GM12864 (cell line): ENCODE measurements at regions not wholly inside any gene's neighbourhood (a gene's known extent, or its start where the extent isn't known, plus 50 kb on each side); places are given as distances from the start of the nearest gene placed in this dataset.
"Not testable (repeated sequence)": the region's sequence is repeated elsewhere in the genome, so short reads cannot be mapped to it uniquely, and the experiment has no call there.

Experiments
- DNase-seq: peaks from one replicate; pipeline ENCODE4 v3.0.0-alpha.2; 2011; ENCODE audit warnings: low read depth
- H3K4me3 ChIP-seq: 2 replicates; pipeline ENCODE4 v1.5.1; 2011; ENCODE audit warnings: mild to moderate bottlenecking, low read depth, low read length, control low read depth
- TF ChIP-seq, protein P1 (sequence below): IDR thresholded peaks from 2 replicates; pipeline ENCODE4 v1.5.1; 2011; ENCODE audit warnings: low read depth, mild to moderate bottlenecking, moderate library complexity, low read length, control low read depth, inconsistent platforms; ENCODE audit errors: missing control alignments

DNA sequence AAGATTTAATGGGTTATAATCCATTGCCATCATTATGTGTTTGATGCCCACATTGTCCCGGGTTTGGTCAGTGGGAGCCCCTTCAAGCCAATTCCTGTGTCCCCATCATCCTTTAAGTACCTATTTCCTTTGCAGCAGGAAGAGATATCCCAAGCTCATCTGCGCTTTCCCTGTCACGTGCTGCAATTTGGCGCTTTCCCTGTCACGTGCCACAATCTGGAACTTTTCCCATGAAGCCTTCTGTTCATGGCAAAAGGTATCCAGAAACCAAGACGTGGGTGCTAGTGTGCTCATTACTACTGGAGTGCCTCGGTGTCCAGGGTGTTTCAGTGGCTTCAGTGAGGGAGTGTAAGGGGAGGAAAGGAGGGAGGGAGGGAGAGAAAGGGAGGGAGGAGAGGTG, 168.5 kb downstream of the NPIPB11 start:
- TF ChIP-seq, protein P1, sequence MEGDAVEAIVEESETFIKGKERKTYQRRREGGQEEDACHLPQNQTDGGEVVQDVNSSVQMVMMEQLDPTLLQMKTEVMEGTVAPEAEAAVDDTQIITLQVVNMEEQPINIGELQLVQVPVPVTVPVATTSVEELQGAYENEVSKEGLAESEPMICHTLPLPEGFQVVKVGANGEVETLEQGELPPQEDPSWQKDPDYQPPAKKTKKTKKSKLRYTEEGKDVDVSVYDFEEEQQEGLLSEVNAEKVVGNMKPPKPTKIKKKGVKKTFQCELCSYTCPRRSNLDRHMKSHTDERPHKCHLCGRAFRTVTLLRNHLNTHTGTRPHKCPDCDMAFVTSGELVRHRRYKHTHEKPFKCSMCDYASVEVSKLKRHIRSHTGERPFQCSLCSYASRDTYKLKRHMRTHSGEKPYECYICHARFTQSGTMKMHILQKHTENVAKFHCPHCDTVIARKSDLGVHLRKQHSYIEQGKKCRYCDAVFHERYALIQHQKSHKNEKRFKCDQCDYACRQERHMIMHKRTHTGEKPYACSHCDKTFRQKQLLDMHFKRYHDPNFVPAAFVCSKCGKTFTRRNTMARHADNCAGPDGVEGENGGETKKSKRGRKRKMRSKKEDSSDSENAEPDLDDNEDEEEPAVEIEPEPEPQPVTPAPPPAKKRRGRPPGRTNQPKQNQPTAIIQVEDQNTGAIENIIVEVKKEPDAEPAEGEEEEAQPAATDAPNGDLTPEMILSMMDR, result no peak
- DNase-seq, result no peak
- no peak overlapping the region for H3K4me3 ChIP-seq

DNA sequence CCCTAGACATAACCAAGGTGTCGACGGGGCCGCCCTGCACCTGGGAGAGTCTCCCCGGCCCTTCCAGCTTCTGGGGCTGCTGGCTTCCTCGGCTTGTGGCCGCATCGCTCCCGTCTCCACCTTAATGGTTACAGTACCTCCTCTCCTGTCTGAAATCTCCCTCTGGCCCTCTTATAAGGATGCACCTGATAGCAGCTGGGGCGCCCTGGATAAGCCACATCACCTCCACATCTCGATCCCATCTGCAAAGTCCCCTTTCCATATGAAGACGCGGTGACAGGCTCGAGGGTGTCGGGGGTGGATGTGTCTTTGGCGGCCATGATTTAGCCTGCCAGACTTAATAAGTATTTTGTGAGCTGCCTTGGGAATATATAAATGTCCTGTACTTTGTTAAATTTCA, 169.0 kb downstream of the NPIPB11 start:
- not testable (repeated sequence) for H3K4me3 ChIP-seq, DNase-seq

DNA sequence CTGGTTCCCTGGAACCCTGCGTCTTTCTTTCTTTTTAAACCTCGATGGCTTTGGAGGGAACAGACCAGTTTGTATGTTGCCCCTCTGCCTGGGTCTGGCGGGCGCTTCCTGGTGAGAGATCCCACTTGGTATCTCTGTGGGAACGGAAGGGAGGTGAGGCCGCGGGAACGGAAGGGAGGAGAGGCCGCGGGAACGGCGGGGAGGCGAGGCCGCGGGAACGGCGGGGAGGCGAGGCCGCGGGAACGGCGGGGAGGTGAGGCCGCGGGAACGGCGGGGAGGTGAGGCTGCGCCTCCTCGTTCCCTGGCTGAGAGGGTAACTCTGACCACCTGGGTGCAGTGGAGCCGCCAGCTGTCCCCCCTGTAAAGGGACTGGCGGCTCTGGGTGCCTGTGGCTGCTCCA, 169.5 kb downstream of the NPIPB11 start:
- not testable (repeated sequence) for H3K4me3 ChIP-seq, DNase-seq

DNA sequence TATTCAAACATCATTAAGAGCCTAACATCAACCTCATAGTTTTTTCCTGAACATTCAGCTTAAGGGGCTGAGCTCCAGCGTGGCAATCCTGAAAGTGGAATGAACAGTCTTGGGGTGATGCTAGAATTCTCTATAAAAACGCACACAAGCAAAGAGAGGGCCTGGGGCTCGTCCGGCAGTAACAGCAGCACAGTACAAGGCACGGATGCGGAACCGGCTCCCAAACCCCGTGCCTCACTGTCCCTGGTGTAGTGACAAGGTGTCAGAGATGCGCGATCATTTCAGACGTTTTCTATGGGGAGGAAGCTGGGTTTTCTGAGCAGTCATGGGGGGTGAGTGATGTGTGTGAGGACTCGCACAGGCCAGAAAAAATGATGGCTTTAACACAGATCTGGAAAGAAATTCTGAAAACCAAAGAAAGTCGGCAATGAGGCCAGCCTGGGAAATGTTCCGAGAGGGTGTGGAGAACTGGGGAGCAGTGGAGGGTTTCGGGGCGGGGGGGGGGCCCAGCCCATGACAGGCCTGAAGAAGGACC, 170.6 kb downstream of the NPIPB11 start:
- DNase-seq, result not testable (repeated sequence)

DNA sequence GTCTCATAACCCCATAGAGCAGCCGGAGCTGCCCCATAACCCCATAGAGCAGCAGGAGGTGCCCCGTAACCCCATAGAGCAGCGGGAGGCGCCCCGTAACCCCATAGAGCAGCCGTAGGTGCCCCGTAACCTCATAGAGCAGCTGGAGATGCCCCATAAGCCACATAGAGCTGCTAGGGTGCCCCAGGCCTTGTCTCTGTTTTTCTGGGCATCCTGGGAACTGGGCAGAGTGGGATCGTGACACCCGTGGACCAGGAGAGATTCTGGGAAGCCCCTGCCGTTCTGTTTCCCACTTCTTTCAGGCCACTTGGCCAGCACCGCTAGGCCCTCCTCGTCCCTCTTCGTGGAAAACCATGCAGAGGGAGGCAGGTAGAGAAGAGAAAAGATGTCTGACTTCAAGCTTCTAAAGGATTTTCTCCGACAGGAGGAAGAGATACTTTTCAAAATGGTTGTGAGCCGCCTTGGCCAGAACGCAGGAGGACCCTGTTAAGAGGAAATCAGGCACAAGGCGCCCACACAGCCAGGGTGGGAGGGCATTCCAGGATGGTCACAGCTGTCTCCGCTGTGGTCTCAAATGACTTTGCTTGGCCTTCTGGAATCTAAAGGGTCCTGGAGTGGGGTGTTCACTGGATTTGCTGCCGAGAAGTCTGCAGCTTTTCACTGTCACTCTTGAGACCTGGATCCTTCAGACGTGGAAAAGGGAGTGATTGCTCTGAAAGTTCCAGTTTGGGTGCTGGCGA, 171.8 kb downstream of the NPIPB11 start:
- not testable (repeated sequence) for H3K4me3 ChIP-seq, DNase-seq

More for the DNA sequence above, 170.6 kb downstream of the NPIPB11 start:
- not testable (repeated sequence) for H3K4me3 ChIP-seq

DNA sequence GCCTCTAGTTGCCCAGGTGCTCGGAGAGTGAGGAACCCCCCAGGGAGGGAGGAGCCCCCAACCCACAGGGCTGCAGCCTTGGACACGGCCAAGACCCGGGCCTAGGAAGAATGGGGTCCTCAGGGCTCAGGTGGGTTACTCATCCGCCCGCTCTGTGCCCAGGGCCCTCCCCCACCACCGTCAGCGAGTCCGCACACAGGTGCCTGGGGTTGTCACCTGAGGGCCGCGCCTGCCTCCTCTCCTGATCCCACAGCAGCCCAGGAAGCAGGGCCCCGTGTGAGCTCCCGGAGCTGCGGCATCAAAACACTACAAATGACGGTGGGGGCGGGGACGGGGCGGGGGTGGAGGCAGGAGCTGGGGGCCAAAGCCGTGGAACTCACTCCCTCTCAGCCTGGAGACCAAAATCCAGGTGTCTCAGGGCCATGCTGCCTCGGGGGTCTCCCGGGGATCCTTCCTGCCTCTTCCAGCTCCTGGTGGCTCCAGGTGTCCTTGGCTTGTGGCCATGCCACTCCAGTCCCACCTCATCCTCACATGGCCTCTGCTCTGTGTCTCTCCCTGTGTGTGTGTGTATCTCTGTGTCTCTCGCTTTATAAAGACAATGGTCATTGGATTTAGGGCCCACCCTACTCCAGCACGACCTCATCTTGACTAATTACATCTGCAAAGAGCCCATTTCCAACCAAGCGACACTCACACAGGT, 172.7 kb downstream of the NPIPB11 start:
- not testable (repeated sequence) for DNase-seq, H3K4me3 ChIP-seq

DNA sequence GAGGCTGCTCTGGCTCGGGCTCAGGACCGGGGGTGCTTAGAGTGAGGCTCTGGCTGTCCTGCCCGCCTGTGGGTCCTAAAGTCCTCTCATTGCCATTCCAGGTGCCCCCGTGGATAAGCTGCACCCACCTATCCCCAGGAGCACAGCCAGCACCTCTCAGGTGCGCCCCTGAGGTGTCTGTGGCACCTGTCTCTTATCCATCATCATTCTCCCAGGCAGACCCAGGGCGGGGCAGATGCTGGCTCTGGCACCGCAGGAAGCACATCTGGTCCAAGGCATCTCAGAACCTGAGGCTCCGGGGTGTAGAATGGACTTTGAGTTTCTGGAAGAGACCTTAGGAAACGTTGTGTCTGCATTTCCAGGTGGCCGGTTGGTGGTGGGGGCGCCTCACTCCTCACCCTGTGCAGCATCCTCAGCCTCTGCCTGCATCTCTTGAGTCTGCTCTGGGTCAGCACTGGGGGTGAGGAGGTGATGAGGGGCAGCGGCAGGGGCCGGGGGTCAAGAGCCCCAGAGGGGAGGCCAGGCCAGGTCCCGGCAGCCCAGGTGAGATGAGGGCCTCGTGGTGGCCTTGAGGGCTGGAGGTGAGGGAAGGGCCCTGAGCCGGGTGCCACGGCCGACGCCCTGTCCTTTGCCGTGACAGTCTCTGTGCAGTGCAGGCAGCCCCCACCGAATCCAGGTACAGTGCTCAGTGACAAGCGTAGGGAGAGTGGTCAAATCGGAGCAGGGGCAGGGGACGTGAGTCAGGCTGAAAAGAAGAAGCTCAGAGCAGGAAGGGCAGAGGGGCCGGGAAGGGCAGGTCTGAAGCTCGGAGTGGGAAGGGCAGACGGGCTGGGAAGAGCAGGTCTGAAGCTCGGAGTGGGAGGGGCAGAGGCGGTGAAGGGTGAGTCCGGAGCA, 173.5 kb downstream of the NPIPB11 start:
- TF ChIP-seq, protein P1, result no peak
- no peak for DNase-seq
- no peak overlapping the region for H3K4me3 ChIP-seq

DNA sequence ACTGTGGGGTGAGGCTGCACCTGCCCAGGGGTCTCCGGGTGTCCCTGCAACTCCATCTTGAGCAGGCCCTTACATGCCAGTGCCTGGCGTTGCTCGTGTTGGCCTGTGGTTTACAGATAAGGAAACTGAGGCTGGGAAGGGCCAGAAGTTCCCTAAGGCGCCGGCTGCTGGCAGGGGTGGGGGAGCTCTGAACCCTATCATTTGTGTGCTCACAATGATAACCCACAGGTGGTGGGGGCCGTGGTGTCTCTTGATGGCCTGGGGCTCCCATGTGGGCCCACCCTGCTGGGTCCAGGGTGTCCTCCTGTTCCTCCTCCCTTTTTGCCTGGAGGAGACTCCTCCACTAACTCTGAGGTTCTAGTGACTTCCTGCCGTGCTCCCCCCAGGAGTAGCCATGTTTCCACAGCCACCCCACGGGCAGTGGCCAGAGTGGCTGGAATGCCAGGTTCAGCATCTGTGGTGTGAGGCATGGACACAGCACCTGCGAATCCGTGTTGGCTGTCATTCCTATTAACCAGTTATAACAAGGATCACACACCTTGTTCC, 174.3 kb downstream of the NPIPB11 start:
- H3K4me3 ChIP-seq, DNase-seq: not testable (repeated sequence)

DNA sequence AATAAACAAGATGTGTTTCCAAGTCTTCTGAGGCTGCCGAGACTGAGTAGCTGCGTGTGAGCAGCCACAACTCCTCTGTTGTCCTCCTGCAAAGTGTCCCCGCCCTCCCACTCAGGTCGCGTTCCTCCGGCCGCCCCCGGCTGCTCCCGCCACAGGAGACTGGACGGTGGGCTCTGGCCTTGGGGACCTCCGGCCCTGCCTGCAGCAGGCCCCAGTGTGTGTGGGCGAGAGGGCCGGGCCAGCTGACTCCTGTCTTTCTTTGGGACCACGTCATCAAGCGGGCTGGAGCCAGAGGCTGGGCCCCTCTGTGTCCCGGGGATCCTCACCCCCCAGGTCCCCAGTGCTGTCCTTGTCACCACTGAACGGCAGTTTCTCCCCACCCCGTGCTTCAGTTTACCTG, 175.3 kb downstream of the NPIPB11 start:
- no peak for DNase-seq
- TF ChIP-seq, protein P1, result no peak
- no peak overlapping the region for H3K4me3 ChIP-seq

DNA sequence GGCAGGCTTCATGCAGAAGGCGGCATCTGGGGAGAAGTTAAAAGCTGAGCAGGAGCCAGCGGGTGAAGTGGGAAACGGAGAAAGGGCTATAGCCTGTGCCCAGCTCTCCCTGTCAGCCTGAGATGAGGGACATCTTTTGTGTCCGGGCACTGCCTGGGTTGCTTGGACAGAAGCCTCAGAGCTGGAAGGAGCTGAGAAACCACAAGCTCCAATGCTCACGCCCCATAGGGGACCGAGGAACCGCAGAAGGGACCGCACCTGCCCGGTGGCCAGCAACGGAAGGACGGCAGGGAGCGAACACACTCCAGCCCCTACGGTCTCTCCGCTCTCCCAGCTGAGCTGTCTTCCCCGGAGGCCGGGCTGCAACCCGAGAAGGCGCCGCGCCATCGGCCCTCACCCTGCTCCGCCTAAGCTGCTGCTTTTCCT, 175.8 kb downstream of the NPIPB11 start:
- DNase-seq, result no peak
- H3K4me3 ChIP-seq, result no peak overlapping the region
- TF ChIP-seq, protein P1, result no peak

DNA sequence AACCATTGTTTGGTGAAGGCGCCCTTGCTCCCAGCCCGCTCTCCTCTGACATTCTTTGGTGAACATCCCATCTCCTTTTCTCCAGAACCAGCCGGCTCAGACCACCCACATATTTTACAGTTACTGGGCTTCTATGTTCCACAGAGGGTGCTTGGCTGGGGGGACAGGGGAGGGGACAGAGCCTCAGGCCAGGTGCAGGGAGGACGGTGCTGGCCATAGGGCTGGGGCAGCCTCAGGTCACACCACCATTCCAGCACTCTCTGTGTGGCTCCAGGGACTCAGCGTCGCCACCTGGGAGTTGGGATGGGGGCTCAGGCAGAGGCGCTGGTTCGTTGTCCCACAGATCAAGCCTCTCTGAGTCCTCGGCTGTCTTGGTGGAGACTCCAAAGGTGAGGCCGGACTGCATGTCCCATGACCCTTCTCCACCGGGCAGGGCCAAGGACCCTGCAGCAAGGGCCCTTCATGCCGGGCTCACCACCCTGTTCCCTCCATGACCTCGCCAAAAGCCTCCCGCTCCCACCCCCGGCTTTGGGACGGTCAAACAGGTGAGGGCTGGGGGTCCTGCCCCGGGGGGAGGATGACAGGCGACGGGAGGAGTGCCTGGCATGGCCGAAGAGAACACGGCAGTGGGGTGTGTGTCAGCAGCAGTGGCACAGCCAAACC, 176.4 kb downstream of the NPIPB11 start:
- not testable (repeated sequence) for H3K4me3 ChIP-seq, DNase-seq

DNA sequence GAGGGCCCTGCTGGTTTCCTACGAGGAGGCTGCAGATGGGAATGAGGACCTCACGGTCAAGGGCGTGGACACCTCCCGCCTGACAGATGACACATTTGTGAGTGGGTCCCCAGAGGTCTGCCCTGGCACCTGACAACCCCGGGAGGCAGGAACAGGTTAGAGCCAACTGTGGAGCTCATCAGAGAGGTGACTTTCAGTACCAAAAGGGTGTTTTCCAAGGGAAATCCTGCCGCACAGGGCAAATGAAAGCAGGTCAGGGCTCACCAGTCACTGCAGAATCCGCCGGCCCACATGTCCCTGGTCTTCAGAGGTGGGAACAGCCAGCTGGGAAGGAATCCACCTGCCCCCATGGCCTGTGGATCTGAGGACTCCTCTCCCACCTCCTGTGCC, 176.9 kb downstream of the NPIPB11 start:
- H3K4me3 ChIP-seq, DNase-seq: not testable (repeated sequence)
